PFSK-1 (cell line): ENCODE measurements at regions not wholly inside any gene's neighbourhood (a gene's known extent, or its start where the extent isn't known, plus 50 kb on each side); places are given as distances from the start of the nearest gene placed in this dataset.

Experiments
- FOXP2 ChIP-seq: optimal IDR thresholded peaks from 2 replicates; pipeline ENCODE3; 2011; ENCODE audit warnings: borderline replicate concordance, control low read depth, inconsistent platforms; ENCODE audit not compliant: insufficient read depth; ENCODE audit errors: extremely low read length, extremely low read depth
- POLR2AphosphoS5 ChIP-seq: IDR thresholded peaks from 2 replicates; pipeline ENCODE4 v1.6.1; 2012; ENCODE audit warnings: low read depth, mild to moderate bottlenecking, control low read depth, low read length, moderate library complexity
- REST ChIP-seq, 2 experiments: IDR thresholded peaks; 2 replicates each; pipeline versions ENCODE4 v1.6.1 to v1.8.0; 2011 to 2012; ENCODE audit warnings: low read depth in 2 of 2, low read length in 2 of 2, control low read depth in 1 of 2, inconsistent platforms in 1 of 2, mild to moderate bottlenecking in 1 of 2, moderate library complexity in 1 of 2; ENCODE audit not compliant: insufficient read depth in 1 of 2
- SIN3A ChIP-seq: IDR thresholded peaks from 2 replicates; pipeline ENCODE4 v1.6.1; 2012; ENCODE audit warnings: mild to moderate bottlenecking, low read length, moderate library complexity, borderline replicate concordance; ENCODE audit not compliant: insufficient read depth
- TAF1 ChIP-seq: IDR thresholded peaks from 2 replicates; pipeline ENCODE4 v1.6.1; 2012; ENCODE audit warnings: low read length, control low read depth, borderline replicate concordance; ENCODE audit not compliant: insufficient read depth

DNA sequence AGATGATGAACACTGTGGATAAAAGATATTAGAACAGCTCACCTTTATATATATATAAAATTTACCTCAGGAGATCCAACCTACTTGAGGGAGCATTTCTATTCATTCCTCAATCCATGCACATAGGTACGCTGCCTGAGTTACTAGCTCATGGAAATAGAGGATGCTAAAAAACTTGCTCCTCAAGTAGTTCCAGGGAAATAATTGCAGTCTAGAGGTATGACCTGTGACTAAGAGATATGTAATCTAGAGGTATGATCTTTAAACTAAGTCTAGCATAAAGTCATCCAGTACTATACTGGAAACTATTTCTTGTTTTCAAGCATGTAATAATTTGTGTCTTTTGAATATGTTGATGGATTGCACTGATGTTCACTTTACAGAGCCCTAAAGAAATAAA, 471.2 kb downstream of the TAF11L14 start:
- TF ChIP-seq SIN3A = no peak
- TF ChIP-seq TAF1 = no peak
- no peak for TF ChIP-seq POLR2AphosphoS5
- TF ChIP-seq REST (IDR thresholded peaks at IDR 0.05; ENCODE audit: insufficient read depth in 1 of 2, low read depth in 2 of 2, low read length in 2 of 2) = no peak
- no peak for TF ChIP-seq FOXP2

- TF ChIP-seq POLR2AphosphoS5 = no peak
Observed at GRCh38 chr5:18111906-18112465, 477.7 kb downstream of the TAF11L14 start.

DNA sequence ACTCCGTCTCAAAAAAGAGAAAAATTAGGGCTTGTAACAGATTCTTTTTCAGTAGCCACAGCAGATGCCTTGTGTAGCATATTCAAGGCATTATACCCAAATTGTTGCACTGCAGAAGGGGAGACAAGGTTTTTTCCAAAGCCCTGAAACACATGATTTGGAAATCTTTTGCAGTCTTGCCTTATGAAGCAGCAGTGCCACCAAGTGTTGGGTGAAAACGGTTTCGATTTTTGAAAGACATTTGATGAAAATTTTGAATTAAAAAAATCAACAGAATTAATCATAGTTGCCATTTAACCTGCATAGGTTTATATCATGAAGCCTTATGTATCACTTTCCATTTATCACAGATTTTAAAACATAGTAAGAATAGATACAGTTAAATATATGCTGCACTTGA, 479.5 kb downstream of the TAF11L14 start:
- TF ChIP-seq REST (IDR thresholded peaks at IDR 0.05; ENCODE audit: insufficient read depth in 1 of 2, low read depth in 2 of 2, low read length in 2 of 2) = no peak

- TF ChIP-seq POLR2AphosphoS5 (no peak), TAF1 (no peak), SIN3A (no peak), REST (IDR thresholded peaks at IDR 0.05; ENCODE audit: insufficient read depth in 1 of 2, low read depth in 2 of 2, low read length in 2 of 2) (no peak), FOXP2 (no peak)
Observed at GRCh38 chr5:18114151-18114757, 480.0 kb downstream of the TAF11L14 start.

- no peak for TF ChIP-seq SIN3A
- no peak for TF ChIP-seq FOXP2
- TF ChIP-seq REST (IDR thresholded peaks at IDR 0.05; ENCODE audit: insufficient read depth in 1 of 2, low read depth in 2 of 2, low read length in 2 of 2) = no peak
- TF ChIP-seq POLR2AphosphoS5 = no peak
- no peak for TF ChIP-seq TAF1
Observed at GRCh38 chr5:18117968-18118367, 483.7 kb downstream of the TAF11L14 start.
